Ramos (cell line): ENCODE measurements at regions not wholly inside any gene's neighbourhood (a gene's known extent, or its start where the extent isn't known, plus 50 kb on each side); places are given as distances from the start of the nearest gene placed in this dataset.

Source experiments
- in situ Hi-C: fragments of 300-500 bp; cut with MboI; formaldehyde crosslinking; loops from one replicate; pipeline ENCODE4 v1.14.3; 2022; ENCODE audit warnings: low sequenced_read_pairs; ENCODE audit not compliant: unreplicated experiment

DNA sequence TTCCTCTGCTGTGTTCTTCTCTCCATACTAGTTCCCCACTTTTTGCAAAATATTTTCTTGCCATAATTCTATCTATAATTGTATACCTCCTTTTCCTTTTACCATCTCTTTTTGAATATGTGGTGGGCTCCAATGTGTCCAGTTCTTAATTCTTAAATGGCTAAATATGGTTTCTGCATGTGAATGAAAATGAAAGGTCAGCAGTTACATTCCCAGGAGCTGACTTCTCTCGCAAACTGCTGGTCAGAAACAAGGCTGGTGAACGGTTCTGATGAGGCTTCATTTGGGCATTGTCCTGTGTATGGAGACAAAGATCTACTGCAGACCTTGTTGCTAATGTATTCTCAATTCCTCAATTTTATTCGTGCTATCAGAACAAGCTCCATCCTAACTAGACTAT is 309.2 kb downstream of the SNX13 start:
- in situ Hi-C loops = no loop called here

- in situ Hi-C loops = no loop called here
Measured at GRCh38 chr7:17632384-17632783, 307.9 kb downstream of the SNX13 start.

GRCh38 chr7:17633067-17633466 is 307.2 kb downstream of the SNX13 start:
- in situ Hi-C loops = no loop called here

GRCh38 chr7:17638727-17639126 is 301.6 kb downstream of the SNX13 start:
- in situ Hi-C loops = no loop called here

- in situ Hi-C loops = no loop called here
Measured at GRCh38 chr7:17640730-17641377, 299.4 kb downstream of the SNX13 start.

GRCh38 chr7:17645500-17645899 is 294.8 kb downstream of the SNX13 start:
- in situ Hi-C loops = no loop called here

GRCh38 chr7:17646253-17646956 is 293.9 kb downstream of the SNX13 start:
- in situ Hi-C loops = no loop called here

GRCh38 chr7:17651341-17651740 is 289.0 kb downstream of the SNX13 start:
- in situ Hi-C loops = no loop called here

DNA sequence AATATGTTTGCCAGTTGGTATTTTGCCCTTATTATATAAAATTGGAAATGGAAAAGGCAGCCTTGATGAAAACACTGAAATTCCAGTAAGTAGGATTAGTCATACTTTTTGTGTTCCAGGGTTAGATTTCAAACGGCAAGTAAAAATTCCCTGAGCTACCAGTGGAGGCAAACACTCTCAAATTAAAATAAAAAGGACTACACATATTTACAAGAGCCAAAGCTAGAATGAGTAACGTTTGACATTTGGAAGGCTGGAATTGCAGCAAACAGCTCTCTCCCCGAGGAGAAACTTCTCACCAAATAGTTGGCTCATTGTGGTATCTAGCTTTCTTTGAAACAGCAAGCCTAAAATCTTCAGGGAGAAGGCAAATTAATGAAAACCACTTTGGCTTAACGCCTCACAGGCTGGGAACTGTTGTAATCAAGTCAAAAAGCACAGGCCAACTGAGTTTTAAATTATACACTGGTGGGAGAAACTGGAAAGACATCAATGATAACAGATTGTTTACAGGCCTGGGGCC is 288.4 kb downstream of the SNX13 start:
- in situ Hi-C loops = no loop called here

DNA sequence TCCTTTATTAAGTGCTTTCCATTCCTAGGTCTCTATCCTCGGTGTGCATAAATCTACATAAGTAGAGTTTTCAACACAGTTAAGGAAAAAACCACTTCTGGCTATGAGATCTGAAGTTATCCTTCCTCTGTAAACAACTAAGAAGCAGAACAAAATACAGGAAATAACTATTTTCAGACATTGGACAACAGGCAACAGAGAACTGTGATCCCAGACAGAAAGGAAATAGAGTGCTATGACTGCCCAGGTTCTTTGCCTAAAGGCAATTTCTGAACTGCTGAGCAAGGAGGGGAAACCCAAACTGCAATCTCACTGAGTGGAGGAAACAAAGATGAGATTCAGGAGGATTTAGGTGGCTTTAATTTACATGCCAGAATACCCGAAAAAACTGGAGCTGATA is 285.4 kb downstream of the SNX13 start:
- in situ Hi-C loops = no loop called here

GRCh38 chr7:17659126-17659525 is 281.2 kb downstream of the SNX13 start:
- in situ Hi-C loops = no loop called here

GRCh38 chr7:17660116-17660515 is 280.2 kb downstream of the SNX13 start:
- in situ Hi-C loops = no loop called here

DNA sequence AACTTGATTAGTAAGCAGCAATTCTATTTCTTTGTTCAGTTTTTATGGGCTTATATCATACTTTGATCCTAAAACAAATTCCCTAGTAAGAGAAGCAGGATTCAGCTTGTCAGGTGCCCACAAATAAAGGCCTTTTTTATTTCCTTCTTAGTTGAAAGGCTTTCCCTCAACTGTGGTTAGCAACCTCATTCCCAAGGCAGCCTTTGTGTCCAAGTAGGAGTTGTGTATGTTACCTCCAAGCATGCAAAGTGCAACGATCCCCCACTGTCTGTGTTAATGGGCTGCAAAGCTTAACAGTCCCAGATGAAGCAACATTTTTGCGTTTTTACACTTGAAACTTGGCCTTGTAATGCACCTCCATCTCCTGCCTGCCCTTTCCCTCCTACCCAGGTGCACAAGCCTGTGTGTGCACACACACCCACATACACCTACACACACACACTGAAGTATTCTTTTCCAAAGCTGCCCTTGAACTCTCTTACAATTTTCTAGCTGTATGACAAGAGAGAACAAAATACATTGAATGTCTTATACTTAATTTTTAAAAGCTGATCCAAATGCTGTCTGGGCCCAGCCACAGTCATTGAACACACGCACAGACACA is 278.2 kb downstream of the SNX13 start:
- in situ Hi-C loops = no loop called here

DNA sequence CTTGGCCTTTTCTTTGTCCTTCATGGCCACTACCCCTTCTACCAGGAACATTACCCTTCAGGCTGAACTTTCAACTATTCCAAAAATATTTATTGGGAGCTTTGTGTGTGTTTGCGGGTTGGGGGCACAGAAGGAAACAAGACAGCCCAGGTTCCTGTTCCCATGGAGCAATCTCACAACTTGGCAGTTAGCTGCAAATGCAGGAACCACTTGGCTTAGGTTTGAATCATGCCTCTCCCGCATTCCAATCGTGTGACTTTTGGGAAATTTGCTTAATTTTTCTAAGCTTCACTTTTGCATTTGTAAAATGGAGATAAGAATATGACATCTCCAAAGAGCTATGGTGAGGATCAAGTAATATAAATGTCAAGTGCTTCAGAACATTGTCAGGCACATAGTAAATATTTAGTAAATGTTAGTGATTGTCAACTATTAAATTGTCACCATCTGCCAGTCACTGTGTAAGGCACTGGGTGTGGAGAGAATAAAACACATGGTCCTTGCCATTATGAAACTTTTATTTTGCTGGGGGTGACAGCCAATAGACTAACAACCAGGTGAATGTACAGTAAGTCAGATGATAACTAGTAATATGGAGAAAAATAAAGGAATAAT is 277.1 kb downstream of the SNX13 start:
- in situ Hi-C loops = no loop called here

DNA sequence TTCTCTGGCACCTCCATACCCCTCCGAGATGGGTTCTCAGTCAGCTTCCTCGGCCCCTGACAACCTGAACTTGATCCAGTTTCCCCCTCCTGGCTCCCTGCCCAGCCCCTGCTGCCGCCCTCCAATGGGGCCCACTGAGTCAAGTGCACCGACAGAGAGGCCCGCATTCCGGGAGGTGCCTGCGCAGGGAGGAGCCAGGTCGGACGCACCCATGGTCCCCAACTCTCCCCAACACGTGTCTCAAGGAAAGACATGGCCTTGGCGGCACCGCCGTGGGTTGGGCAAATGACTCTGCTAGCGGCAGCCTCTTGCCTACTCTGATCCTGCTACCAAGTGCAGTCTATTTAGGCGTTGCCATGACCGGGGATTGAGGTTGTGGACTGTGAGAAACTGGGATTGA is 275.3 kb downstream of the SNX13 start:
- in situ Hi-C loops = no loop called here

DNA sequence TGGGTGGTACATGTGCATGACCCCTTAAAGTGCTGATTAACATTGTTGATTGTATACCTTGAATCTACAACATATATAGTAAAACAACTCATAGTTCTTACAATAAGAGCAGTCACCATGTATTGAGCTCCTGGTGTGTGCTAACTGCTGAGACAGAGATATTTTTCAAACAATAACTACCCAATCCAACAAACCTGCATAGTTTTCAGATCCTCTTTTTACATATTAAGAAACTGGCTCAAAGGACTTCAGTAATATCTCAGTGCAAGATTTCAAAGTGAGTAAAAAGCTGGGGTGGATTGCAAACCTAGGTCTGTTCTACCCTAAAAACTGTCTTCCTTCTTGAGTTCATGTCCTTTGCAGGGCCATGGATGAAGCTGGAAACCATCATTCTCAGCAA is 272.2 kb downstream of the SNX13 start:
- in situ Hi-C loops = no loop called here

GRCh38 chr7:17669204-17669603 is 271.1 kb downstream of the SNX13 start:
- in situ Hi-C loops = no loop called here

DNA sequence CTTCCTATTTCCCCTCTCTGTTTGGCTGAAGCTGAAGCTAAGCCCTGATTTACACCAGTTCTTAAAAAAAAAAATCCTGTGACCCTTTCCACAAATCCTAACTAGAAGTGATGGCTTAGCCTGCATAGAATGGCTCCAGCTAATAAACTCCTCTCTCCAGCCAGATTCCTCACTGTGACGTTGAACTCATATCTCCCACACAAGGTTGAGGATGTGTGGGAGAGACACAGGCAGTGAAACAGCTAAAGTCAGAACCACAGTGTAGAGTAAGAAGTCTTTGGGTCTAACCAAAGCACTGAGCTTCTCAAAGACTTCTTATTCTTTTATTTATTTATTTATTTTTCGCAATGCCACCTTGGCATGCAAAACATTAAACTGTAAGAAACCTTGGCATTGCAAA is 268.3 kb downstream of the SNX13 start:
- in situ Hi-C loops = no loop called here

GRCh38 chr7:17672783-17673182 is 267.5 kb downstream of the SNX13 start:
- in situ Hi-C loops = no loop called here

- in situ Hi-C loops = no loop called here
Measured at GRCh38 chr7:17674166-17674942, 265.9 kb downstream of the SNX13 start.
